Cardiac muscle cell (in vitro differentiated cells and primary cell): ENCODE measurements at regions not wholly inside any gene's neighbourhood (a gene's known extent, or its start where the extent isn't known, plus 50 kb on each side); places are given as distances from the start of the nearest gene placed in this dataset.

Source experiments
- DNase-seq, 2 donors: peaks; one replicate each; pipeline versions ENCODE4 v3.0.0 to v3.0.0-alpha.2; 2010 to 2017; ENCODE audit warnings: low read depth in 1 of 2, low spot score in 1 of 2
- H3K27ac ChIP-seq: fragments of 200-600 bp; sonication (generic); 2 replicates; pipeline ENCODE4 v1.5.1; 2016
- H3K27me3 ChIP-seq: fragments of 200-600 bp; sonication (generic); 2 replicates; pipeline ENCODE4 v1.6.0; 2016; ENCODE audit warnings: control low read depth
- H3K36me3 ChIP-seq: fragments of 200-600 bp; sonication (generic); 2 replicates; pipeline ENCODE4 v1.5.1; 2016; ENCODE audit warnings: control low read depth
- H3K4me1 ChIP-seq: fragments of 200-600 bp; sonication (generic); 2 replicates; pipeline ENCODE4 v1.8.1; 2017; ENCODE audit warnings: low read depth, mild to moderate bottlenecking, mixed run types
- H3K4me3 ChIP-seq: fragments of 200-600 bp; sonication (generic); 2 replicates; pipeline ENCODE4 v1.5.1; 2016; ENCODE audit warnings: mild to moderate bottlenecking
- H3K9me3 ChIP-seq: fragments of 200-600 bp; sonication (generic); 2 replicates; pipeline ENCODE4 v1.5.1; 2017; ENCODE audit warnings: low read depth, mild to moderate bottlenecking, control low read depth
- CTCF ChIP-seq: IDR thresholded peaks from 2 replicates; pipeline ENCODE4 v1.5.1; 2012; ENCODE audit warnings: low read depth, mild to moderate bottlenecking, low read length

GRCh38 chr13:90027409-90027808 lies 1320.1 kb upstream of the MIR17HG start:
- DNase-seq, result no peak
- no peak for TF ChIP-seq CTCF
- Histone ChIP-seq H3K4me3 (no peak overlapping the region), H3K9me3 (no peaks in the 10 kb centered on the region), H3K27me3 (no peaks in the 10 kb centered on the region), H3K36me3 (no peaks in the 10 kb centered on the region), H3K4me1 (no peaks in the 10 kb centered on the region), H3K27ac (no peak overlapping the region)

DNA sequence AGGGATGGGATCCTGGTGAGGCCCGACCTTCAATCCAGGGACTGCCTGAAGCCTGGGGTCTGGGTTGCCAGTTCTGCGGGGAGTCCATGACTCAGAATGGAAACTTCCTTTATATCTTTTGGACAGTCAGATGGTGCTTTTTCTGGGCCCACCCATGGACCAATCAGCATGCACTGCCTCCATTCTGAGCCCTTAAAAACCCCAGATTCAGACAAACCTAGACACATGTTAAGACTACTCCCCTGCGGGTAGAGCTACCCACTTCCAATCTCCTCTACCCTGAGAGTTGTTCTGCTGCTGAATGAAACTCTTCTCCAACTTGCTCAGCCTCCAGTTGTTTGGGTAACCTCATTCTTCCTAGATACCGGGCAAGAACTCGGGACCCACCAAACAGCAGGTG lies 1315.2 kb upstream of the MIR17HG start:
- no peak overlapping the region for H3K4me3 ChIP-seq
- no peak for DNase-seq
- H3K4me1 ChIP-seq, result no peaks in the 10 kb centered on the region
- H3K27me3 ChIP-seq, result no peaks in the 10 kb centered on the region
- no peaks in the 10 kb centered on the region for H3K36me3 ChIP-seq
- no peak for TF ChIP-seq CTCF
- no peaks in the 10 kb centered on the region for H3K9me3 ChIP-seq
- H3K27ac ChIP-seq, result no peak overlapping the region

DNA sequence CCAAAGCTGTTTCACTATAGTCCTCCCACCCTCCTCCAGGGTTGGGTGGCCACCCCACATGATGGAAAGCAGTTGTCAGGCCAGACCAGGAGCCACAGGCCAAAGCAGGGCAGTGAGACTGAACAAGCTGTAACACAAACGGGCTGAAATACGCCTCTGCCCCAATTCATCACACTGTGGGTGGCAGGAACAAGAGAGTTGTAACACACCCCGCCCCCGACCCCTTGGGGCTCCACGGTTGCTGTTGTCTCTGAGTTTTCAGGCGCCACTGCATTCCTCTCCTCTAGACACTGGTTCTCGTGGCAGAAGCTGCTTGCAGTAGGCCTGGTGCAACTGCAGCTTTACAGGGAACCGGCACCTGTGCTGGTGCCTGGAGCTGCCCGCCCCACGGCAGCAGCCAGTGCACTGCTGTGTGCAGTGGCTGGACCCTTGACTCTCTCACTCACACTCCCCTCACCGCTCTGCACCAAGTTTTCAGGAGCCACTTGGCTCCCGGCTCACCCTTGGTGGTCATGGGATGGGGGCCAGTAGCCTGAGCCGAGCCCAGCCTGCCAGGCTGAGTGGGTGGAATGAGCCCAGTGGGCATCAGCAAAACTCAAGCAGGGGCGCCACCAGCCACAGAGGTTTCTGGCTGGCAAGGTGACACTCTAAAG lies 1314.5 kb upstream of the MIR17HG start:
- H3K36me3 ChIP-seq, result no peaks in the 10 kb centered on the region
- no peak for DNase-seq
- TF ChIP-seq CTCF, result no peak
- no peak overlapping the region for H3K27ac ChIP-seq
- no peaks in the 10 kb centered on the region for H3K9me3 ChIP-seq
- no peaks in the 10 kb centered on the region for H3K4me1 ChIP-seq
- H3K4me3 ChIP-seq, result no peak overlapping the region
- H3K27me3 ChIP-seq, result no peaks in the 10 kb centered on the region

GRCh38 chr13:90039516-90039915 lies 1308.0 kb upstream of the MIR17HG start:
- TF ChIP-seq CTCF, result no peak

DNA sequence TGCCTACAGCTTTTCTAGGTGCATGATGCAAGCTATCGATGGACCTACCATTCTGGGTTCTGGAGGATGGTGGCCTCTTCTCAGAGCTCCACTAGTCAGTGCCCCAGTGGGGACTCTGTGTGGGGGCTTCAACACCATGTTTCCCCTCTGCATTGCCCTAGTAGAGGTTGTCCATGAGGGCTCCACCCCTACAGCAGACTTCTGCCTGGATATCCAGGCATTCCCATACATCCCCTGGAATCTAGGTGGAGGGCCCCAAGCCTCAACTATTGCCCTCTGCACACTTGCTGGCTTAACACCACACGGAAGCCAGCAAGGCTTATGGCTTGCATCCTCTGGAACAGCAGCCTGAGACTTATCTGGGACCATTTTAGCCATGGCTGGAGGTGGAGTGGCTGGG lies 1299.9 kb upstream of the MIR17HG start:
- no peak for TF ChIP-seq CTCF
- Histone ChIP-seq H3K36me3 (no peaks in the 10 kb centered on the region), H3K4me3 (no peak overlapping the region), H3K27me3 (no peaks in the 10 kb centered on the region), H3K4me1 (no peaks in the 10 kb centered on the region), H3K9me3 (no peaks in the 10 kb centered on the region), H3K27ac (no peak overlapping the region)
- no peak for DNase-seq

More at GRCh38 chr13:90039516-90039915, 1308.0 kb upstream of the MIR17HG start:
- Histone ChIP-seq H3K27ac (no peak overlapping the region), H3K27me3 (no peaks in the 10 kb centered on the region), H3K9me3 (no peaks in the 10 kb centered on the region), H3K36me3 (no peaks in the 10 kb centered on the region), H3K4me3 (no peak overlapping the region), H3K4me1 (no peaks in the 10 kb centered on the region)
- no peak for DNase-seq
